GM18517 (cell line): ENCODE measurements at regions not wholly inside any gene's neighbourhood (a gene's known extent, or its start where the extent isn't known, plus 50 kb on each side); places are given as distances from the start of the nearest gene placed in this dataset.

ENCODE experiments used
- ATAC-seq: cut with Tn5 transposase; IDR thresholded peaks from one replicate; pipeline ENCODE4 v1.9.1; 2021; ENCODE audit warnings: mild to moderate bottlenecking, moderate library complexity; ENCODE audit not compliant: unreplicated experiment

DNA sequence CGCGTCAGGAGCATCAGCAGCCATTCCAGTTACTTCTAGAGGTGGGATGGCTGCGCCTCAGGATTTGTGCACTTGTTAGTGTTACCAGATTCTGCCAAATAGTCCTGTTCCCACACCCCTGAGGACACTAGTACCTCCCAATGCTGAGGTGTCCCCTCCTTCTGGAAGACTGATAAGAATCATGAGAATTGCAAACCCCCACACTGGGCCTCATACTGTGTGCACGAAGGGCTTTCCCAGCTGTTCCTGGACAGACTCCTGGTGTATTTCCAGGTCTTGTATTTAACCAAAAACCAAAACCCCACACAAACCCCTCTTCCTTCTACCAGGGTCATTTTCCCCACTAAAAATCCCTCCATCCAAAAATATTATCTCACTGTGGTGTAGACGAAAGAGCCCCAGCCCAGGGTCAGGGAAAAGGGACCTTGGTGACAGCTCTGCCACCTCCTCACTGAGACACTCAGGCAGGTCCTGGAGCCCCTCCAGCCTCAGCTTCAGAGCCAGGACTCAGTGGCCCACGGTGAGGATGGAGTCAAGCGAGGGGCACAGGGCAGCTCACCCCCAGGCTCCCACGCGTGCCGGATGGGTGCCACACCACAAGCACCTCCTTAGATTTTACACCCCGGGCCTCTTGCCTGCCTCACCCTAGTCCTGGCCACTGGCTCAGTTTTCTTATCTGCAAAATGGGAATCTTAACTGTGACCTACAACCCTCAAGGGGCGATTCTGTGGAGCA is 131.4 kb upstream of the RUNX3 start:
- no peak for ATAC-seq

GRCh38 chr1:25057188-25057587 is 127.1 kb upstream of the RUNX3 start:
- no peak for ATAC-seq

GRCh38 chr1:25056536-25056935 is 126.5 kb upstream of the RUNX3 start:
- ATAC-seq: no peak

- ATAC-seq: no peak
Measured at GRCh38 chr1:25055961-25056360, 125.9 kb upstream of the RUNX3 start.

- no peak for ATAC-seq
Measured at GRCh38 chr1:25055324-25055780, 125.3 kb upstream of the RUNX3 start.

DNA sequence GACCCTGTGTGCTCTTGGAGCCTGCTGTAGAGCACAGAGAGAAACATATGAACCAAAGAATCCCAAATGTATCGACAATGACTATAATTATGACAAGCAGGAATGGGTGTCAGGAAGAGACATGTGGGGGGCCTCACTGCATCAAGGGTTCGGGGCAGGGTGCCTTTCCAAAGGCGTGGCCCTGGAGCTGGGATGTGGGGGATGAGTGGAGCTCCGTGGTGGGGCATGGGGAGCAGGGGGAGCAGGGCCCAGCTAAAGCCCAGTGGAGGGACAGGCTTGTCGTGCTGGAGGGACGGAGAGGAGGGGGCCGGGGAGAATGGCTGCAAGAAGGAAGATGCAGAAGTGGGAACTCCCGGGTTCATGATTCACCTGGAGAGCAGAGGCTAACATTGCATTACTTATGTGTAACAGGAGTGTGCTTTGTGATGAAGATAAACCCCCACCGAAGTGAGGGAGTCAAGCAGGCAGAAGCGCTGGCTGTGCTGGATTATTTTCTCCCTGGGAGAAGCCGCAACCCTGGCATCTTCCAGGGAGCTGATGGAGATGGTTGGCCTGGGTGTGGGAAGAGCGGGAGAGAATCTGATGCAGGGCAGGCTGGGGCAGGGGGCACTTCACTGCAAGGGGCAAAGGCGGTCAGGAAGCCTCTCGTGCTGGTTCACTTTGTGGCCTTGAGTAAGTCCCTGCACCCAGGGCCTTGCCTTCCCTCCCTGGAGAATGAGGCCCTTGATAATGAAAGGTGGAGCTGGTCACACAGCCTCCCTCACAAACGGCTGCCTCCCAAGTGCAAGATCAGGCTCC is 124.6 kb upstream of the RUNX3 start:
- ATAC-seq: no peak

DNA sequence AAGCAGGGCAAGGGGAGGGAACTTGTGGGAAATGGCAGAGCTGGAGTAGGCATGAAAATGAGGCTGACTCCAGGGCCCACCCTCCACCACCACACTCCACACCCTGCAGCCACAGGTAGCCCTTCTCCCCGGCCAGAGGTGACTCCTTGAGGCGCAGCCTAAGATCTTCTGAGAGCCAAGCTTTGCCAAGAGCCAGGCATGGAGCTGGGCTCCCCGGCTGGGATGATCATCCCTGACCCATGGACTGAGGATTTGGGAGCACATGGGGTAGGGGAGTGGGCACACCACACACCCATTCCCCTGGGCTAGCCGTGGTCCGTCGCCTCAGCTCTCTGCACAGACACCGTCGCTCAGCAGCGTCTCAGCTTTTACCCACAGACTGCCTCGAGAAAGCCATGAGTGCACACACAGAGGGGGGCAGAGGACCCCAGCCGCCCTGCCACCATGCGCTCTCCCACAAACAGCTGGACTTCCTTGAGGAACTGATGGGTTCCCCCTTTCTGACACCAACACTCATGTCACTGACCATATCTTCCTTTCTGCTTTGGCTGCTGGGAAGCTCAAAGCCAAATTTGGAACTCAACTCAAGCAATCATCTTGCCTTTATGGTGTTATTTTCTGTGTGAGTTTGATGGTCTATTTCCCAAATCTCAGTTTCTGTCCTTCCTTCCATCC is 123.6 kb upstream of the RUNX3 start:
- no peak for ATAC-seq

DNA sequence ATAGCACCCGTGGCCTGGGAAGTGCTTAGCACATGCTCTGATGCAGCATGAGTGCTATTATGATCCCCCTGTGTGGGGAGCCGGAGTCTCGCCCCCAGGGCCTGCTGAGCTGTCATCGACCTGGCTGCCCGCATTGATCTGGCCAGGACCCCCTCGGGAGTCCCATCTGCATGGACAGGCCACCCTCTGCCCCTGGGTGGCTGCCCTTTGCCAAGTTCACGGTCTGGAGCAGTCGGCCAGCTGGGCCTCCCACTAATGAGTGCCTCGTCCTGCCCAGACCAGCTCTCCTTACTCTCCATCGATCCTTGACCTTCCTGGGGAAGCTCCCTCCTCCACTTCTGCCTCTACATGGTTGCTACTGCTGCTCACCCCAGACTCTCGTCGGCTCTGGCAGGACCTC is 121.8 kb upstream of the RUNX3 start:
- ATAC-seq: no peak

- no peak for ATAC-seq
Measured at GRCh38 chr1:25051504-25051903, 121.4 kb upstream of the RUNX3 start.

- ATAC-seq: no peak
Measured at GRCh38 chr1:25050165-25050564, 120.1 kb upstream of the RUNX3 start.

DNA sequence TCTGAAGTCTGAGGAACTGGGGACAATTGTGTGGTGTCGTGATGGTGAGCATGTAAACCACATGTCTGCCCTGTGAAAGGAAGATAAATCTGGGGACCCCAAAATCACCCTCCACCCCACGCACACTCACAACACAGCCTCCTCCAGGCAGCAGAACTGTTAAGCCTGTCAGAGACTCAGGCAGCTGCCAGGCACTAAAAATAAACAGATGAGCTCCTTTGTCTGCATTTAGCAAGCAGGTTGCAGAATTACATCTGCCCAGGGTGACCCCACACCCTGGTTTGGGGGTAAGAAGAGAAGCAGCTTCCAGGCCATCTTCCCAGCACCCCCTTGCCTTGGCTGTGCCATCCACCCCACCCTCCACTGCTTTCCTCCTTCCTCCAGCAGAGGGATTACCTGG is 119.1 kb upstream of the RUNX3 start:
- ATAC-seq: no peak

DNA sequence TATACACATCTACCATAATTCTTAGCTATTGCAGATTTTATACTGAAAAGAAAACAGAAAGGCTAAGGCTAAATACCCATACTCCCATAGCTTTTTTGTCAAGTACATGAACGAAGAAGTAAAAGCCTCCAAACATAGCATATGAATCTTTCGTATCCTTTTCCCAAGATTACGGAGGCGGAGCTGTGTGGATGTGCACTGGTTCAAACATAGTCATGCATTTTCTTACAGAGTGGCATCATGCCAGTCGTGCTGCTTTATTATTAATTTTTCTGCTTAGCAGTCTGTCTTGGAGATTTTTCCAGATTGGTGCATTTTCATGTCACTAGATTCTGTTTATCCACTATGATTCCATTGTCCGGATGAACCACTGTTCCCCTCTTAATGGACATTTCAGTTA is 118.7 kb upstream of the RUNX3 start:
- no peak for ATAC-seq

- ATAC-seq: no peak
Measured at GRCh38 chr1:25047506-25048240, 117.6 kb upstream of the RUNX3 start.

DNA sequence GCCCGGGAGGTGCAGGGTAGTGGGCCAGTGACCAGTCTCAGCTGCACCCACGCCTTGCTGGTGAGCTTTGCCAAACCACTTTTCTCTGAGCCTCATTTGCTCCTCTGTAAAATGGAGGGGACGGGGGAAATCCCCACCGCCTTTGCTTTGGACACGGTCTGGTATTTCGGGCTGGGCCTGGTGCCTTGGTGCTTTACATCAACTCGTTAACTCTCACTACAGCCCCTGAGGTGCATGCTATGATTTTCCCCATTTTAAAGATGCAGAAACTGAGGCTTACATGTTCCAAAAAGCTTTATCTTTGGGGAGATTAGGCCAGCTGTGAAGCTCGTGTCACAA is 116.1 kb upstream of the RUNX3 start:
- no peak for ATAC-seq

- no peak for ATAC-seq
Measured at GRCh38 chr1:25045480-25046193, 115.6 kb upstream of the RUNX3 start.

DNA sequence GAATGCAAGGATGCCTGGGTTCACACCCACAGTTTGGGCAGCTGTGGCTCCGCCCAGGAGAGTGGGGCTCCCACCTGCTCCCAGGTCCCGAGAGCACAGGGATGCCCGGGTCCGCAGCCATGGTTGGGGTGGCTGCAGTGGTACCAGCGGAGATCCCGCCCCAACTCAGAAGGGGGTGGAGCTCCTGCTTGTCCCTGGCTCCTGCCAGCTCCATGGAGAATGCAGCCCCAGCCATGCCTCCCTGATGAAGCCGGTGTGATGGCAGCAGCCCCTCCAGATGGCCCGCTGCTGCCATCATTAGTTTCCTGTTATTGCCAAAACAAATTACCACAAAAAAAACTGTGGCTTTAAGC is 113.1 kb upstream of the RUNX3 start:
- ATAC-seq: no peak

DNA sequence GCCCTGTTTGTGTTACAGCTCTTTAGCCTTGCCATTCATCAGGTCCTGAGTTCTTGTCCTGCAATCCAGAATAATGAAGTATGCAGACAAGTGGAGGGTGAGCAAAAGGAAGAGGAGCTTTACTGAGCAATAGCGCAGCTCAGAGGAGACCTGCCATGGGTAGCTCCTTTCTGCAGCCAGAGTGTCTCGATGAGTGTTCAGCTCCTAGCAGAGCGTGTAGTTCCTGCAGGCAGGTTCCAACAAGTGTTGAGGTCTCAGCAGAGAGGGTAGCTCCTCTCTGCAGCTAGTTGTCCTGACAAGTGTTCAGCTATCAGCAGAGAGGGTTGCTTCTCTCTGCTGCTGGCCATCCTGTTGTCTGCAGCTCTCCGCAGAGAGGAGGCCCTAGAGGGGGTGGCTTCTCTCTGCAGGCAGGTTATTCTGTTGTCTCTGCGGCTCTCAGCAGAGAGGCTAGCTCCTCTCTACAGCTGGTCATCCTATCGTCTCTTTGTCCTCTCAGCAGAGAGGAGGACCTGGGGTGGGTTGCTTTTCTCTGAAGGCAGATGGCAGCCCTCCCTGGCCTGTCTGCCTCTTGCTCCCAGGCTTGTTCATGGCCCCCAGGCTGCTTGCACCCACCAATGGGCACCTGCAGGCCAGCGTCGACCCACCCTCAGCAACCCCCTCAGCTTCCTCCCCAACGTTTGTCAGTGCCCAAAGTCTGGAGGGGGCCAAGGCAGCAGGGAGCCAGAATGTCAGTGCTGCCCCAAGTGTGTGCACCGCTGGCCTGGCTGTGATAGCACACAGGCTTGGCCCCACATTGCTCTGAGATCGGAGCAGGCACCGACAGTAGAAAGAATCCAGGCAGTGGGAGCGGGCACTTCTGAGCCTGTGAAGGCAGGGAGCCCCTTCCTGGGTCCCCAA is 112.5 kb upstream of the RUNX3 start:
- no peak for ATAC-seq

DNA sequence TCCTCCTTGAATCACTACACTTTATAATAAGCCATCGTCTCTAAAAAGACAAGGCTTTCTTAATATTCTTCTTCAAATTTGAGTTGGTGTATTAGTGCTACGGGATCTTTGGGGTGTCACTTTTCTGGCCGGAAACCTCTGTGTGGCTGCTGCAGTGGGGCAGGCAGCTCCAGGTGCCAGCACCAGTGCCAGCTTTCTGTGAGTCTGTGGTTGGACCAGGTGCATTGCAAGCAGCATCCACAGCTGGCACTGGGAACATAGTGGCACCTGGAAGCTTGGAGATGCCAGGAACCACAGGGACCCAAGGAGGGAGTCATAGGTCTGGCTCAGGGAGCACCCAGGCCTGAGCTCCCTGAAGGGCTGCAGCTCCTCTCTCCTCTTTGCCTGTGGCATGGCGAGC is 111.8 kb upstream of the RUNX3 start:
- no peak for ATAC-seq

DNA sequence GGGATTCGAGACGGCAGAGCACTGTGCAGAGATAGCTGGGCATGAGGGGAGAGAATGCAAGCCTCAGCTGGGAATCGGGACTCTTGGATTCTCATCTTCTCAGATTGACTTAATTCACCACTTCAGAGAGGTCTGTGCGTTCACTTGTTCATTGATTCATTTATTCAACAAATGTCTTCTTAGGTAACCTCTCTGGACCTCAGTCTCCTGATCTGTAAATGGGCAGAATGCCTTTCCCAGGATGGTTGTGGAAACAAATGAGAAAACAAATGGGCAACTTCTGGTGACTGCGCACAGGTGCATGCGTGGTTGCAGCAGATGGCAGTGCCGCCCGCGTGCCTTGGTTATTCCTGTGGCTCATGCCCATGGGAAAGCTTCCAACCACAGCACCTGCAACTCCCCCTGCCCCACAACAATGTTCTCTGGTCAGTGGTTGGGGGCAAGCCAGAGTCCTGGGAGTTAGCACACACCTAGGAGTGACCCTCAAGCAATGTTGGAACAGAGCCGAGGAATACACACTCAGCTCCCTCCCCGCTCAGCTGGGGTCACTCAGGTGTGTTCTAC is 110.1 kb upstream of the RUNX3 start:
- no peak for ATAC-seq
